NT2/D1 (cell line): ENCODE measurements at regions not wholly inside any gene's neighbourhood (a gene's known extent, or its start where the extent isn't known, plus 50 kb on each side); places are given as distances from the start of the nearest gene placed in this dataset.

ENCODE experiments used
- YY1 ChIP-seq: IDR thresholded peaks from 2 replicates; pipeline ENCODE4 v1.6.1; 2011; ENCODE audit not compliant: insufficient read length, insufficient read depth
- ZNF274 ChIP-seq: IDR thresholded peaks from 2 replicates; pipeline ENCODE4 v1.6.1; 2011; ENCODE audit warnings: mild to moderate bottlenecking, low read depth, low read length

DNA sequence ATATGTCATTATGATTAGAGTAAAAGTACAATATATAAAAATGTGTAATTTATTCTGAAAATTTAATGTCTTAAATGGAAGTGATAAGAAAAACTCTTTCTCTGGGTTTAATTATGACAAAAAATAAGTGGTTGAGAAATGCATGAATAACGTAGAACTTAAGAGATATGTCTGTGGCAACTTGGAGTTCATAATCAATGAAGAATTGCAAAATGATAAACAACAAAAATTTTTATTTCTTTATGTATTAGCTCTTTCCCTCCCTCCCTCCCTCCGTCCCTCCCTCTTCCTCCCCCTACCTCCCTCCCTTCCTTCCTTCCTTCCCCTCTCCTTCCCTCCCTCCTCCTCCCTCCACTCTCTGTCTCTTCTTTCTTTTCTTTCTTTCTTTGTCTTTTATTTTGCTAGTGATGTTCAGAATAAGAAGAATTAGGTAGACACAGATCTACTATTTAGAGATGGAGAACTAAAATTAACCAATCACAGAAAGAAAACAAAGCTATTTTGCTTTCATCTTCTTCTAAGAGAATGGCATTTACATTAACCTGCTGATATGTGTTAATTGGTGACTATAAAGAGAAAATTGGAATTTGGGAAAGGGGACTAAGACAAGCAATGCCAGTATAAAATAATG lies 96.3 kb upstream of the PDC start:
- no peak for TF ChIP-seq YY1
- no peak for TF ChIP-seq ZNF274
